ENCODE measurements at regions not wholly inside any gene's neighbourhood (a gene's known extent, or its start where the extent isn't known, plus 50 kb on each side); places are given as distances from the start of the nearest gene placed in this dataset.

DNA sequence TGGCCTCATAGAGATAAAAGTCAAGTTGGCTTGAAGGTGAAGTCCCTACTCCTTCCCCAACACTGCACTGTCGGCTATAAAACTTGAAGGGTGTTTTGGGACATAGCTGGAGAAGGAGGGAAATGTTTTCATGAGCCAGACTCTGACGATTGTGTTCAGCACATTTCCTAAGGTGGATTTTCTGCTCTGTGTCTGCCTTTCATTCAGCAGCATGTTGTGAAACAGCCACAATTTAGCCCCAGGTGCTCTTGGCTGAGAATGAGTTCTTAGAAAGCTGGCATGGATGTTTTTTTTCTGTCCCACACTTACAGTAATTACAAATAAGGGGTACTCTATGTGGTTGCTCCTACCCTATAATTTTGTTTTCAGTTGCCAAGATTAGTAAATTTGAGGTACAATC is 492.4 kb downstream of the MCTP2 start:
- in situ Hi-C loops (cut with MboI; ENCODE audit: low pct_unique_long_range_greater_than_20kb, low sequenced_read_pairs, unreplicated experiment) = no loop called here
- no peak for DNase-seq (ENCODE audit: low spot score)
- TF ChIP-seq CTCF (IDR thresholded peaks at IDR 0.05; ENCODE audit: extremely low read depth, insufficient read depth, missing control alignments) = no peak

- DNase-seq (ENCODE audit: low spot score) = no peak
- in situ Hi-C loops (cut with MboI; ENCODE audit: low pct_unique_long_range_greater_than_20kb, low sequenced_read_pairs, unreplicated experiment) = no loop called here
- TF ChIP-seq CTCF (IDR thresholded peaks at IDR 0.05; ENCODE audit: extremely low read depth, insufficient read depth, missing control alignments) = no peak
These were observed 499.9 kb downstream of the MCTP2 start for GRCh38 chr15:94731286-94731685.

DNA sequence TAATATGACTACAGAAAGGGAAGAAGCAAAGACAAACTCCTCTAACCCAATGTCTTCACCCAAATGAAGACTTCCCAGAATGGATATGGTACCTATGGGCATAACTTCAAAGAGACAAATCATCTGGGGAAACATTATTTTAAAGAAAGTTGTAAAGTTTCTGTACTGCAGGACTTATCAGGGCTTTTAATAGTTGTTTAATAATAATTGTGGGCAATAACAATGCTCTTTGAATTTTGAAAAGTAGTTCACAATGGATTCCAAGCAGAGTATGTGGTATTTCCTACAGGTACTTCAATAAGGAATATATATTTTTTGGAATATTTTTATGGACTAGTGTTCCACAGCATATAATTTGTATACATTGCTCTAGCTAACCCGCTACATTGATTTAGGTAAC is 503.1 kb downstream of the MCTP2 start:
- DNase-seq (ENCODE audit: low spot score) = no peak
- TF ChIP-seq CTCF (IDR thresholded peaks at IDR 0.05; ENCODE audit: extremely low read depth, insufficient read depth, missing control alignments) = no peak
- in situ Hi-C loops (cut with MboI; ENCODE audit: low pct_unique_long_range_greater_than_20kb, low sequenced_read_pairs, unreplicated experiment) = no loop called here

GRCh38 chr15:94736236-94736635 is 504.9 kb downstream of the MCTP2 start:
- no peak for TF ChIP-seq CTCF (IDR thresholded peaks at IDR 0.05; ENCODE audit: extremely low read depth, insufficient read depth, missing control alignments)
- in situ Hi-C loops (cut with MboI; ENCODE audit: low pct_unique_long_range_greater_than_20kb, low sequenced_read_pairs, unreplicated experiment) = no loop called here
- DNase-seq (ENCODE audit: low spot score) = no peak

GRCh38 chr15:94739639-94740038 is 508.3 kb downstream of the MCTP2 start:
- DNase-seq (ENCODE audit: low spot score) = no peak
- TF ChIP-seq CTCF (IDR thresholded peaks at IDR 0.05; ENCODE audit: extremely low read depth, insufficient read depth, missing control alignments) = no peak
- in situ Hi-C loops (cut with MboI; ENCODE audit: low pct_unique_long_range_greater_than_20kb, low sequenced_read_pairs, unreplicated experiment) = no loop called here

DNA sequence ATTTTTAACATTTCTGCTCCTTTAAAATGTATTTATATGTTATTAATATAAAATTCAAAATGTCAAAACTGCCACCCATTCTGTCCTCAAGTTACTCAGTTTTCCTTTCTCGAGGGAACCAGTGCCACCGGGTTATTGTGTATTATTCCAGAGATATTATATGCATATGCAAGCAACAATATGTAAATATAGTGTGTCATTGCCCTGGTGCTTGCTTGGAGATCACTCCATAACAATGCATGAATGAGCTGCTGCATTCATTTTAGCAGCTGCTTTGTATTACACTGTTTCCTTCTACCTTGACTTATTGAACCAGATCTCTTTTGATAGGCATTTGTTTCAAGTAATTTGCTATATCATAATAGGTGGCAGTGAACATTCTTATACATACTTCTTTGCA is 509.1 kb downstream of the MCTP2 start:
- no peak for TF ChIP-seq CTCF (IDR thresholded peaks at IDR 0.05; ENCODE audit: extremely low read depth, insufficient read depth, missing control alignments)
- DNase-seq (ENCODE audit: low spot score) = no peak
- in situ Hi-C loops (cut with MboI; ENCODE audit: low pct_unique_long_range_greater_than_20kb, low sequenced_read_pairs, unreplicated experiment) = no loop called here

GRCh38 chr15:94743668-94744067 is 512.3 kb downstream of the MCTP2 start:
- TF ChIP-seq CTCF (IDR thresholded peaks at IDR 0.05; ENCODE audit: extremely low read depth, insufficient read depth, missing control alignments) = no peak
- in situ Hi-C loops (cut with MboI; ENCODE audit: low pct_unique_long_range_greater_than_20kb, low sequenced_read_pairs, unreplicated experiment) = no loop called here

More at GRCh38 chr15:94743668-94744067, 512.3 kb downstream of the MCTP2 start:
- no peak for DNase-seq (ENCODE audit: low spot score)
